ENCODE measurements at regions not wholly inside any gene's neighbourhood (a gene's known extent, or its start where the extent isn't known, plus 50 kb on each side); places are given as distances from the start of the nearest gene placed in this dataset.

GRCh38 chr3:31427623-31428022, 105.1 kb upstream of the STT3B start:
- Histone ChIP-seq H3K4me2 (ENCODE audit: insufficient read depth, low read length) (no peak overlapping the region), H3K27me3 (ENCODE audit: control insufficient read depth in 2 of 2, insufficient read depth in 2 of 2, low read length in 2 of 2) (no peaks in the 10 kb centered on the region), H4K20me1 (replicated peaks; ENCODE audit: control insufficient read depth, extremely low read depth, insufficient read depth, low read length) (no peaks in the 10 kb centered on the region), H3K9ac (replicated peaks; ENCODE audit: extremely low read depth, insufficient read depth, low read length) (no peak overlapping the region), H3K4me1 (ENCODE audit: control insufficient read depth, extremely low read depth, insufficient read depth, low read length) (no peaks in the 10 kb centered on the region), H3K36me3 (ENCODE audit: control insufficient read depth in 2 of 2, extremely low read depth in 1 of 2, insufficient read depth in 2 of 2, low read length in 2 of 2) (no peaks in the 10 kb centered on the region), H3K79me2 (ENCODE audit: control insufficient read depth, insufficient read depth, low read length) (no peaks in the 10 kb centered on the region), H3K27ac (ENCODE audit: insufficient read depth, low read depth, low read length) (no peak overlapping the region), H3K9me1 (replicated peaks; ENCODE audit: control insufficient read depth, extremely low read depth, insufficient read depth, low read length) (no peaks in the 10 kb centered on the region), H2AFZ (ENCODE audit: low read depth, low read length) (no peak overlapping the region), H3K4me3 (replicated peaks in 1 of 3; ENCODE audit: insufficient read depth in 1 of 3, low read depth in 1 of 3, low read length in 3 of 3) (no peak overlapping the region), H3K9me3 (replicated peaks; ENCODE audit: control insufficient read depth, insufficient read depth, low read length) (no peaks in the 10 kb centered on the region)
- intact Hi-C loops (cut with micrococcal nuclease) (no loop called here), dilution Hi-C loops (cut with MboI; ENCODE audit: extremely low pct_ligation_motif_present, low sequenced_read_pairs) (no loop called here)
- TF ChIP-seq JUN (IDR thresholded peaks at IDR 0.05; ENCODE audit: borderline replicate concordance, insufficient read depth, insufficient read length, low read depth) (no peak), GATA2 (IDR thresholded peaks at IDR 0.05; ENCODE audit: insufficient read depth, insufficient read length, low read depth, low read length) (no peak), MYC (IDR thresholded peaks at IDR 0.05; ENCODE audit: low read depth, low read length) (no peak), FOS (IDR thresholded peaks at IDR 0.05; ENCODE audit: borderline replicate concordance, insufficient read depth, low read length) (no peak), EZH2 (IDR thresholded peaks at IDR 0.05; ENCODE audit: borderline replicate concordance, low read depth, low read length, severe bottlenecking) (no peak), CTCF (IDR thresholded peaks at IDR 0.05; ENCODE audit: extremely low read depth in 1 of 2, insufficient read depth in 1 of 2, low read depth in 1 of 2, low read length in 2 of 2) (no peak), POLR2AphosphoS5 (IDR thresholded peaks at IDR 0.05; ENCODE audit: insufficient read depth, low read depth, low read length) (no peak), MAX (IDR thresholded peaks at IDR 0.05; ENCODE audit: insufficient read depth, insufficient read length) (no peak), POLR2A (IDR thresholded peaks at IDR 0.05; ENCODE audit: low read depth, low read length) (no peak)
- DNase-seq (ENCODE audit: low read depth, low spot score) (no peak), FAIRE-seq (no peak)
- no TSS peak for BruUV-seq (replicated peaks)
- ChIA-PET CTCF (no interaction called here), POLR2A (no interaction called here)

Data from endothelial cell of umbilical vein (primary cell).